SH-SY5Y (cell line): ENCODE measurements at regions not wholly inside any gene's neighbourhood (a gene's known extent, or its start where the extent isn't known, plus 50 kb on each side); places are given as distances from the start of the nearest gene placed in this dataset.

Experiments
- GATA2 ChIP-seq: IDR thresholded peaks from 2 replicates; pipeline ENCODE4 v1.6.1; 2011; ENCODE audit warnings: mild to moderate bottlenecking, low read depth, low read length
- GATA3 ChIP-seq: IDR thresholded peaks from 2 replicates; pipeline ENCODE4 v1.6.1; 2011; ENCODE audit warnings: low read depth, mild to moderate bottlenecking, low read length, moderate library complexity

DNA sequence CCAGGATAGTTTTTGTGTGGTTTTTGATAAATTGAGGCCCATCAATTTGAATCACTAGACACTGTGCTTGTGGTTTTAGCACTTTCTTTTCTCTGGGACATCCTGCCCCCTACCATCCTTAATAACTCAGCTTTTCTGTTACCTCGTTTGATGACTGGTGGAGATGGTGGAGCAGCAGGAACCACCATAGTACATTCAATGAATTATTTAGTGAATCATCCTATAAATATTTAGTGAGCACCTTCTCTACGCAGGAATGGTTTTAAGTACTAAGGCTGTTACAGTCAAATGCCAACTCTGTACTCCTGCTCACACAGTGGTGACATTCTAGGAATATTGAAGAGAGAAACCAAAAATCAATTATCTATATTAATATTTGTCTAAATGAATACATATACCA is 585.2 kb downstream of the HAO1 start:
- TF ChIP-seq GATA3 (no peak), GATA2 (no peak)
